RWPE2 (cell line): ENCODE measurements at regions not wholly inside any gene's neighbourhood (a gene's known extent, or its start where the extent isn't known, plus 50 kb on each side); places are given as distances from the start of the nearest gene placed in this dataset.
A peak's percentile ranks its signal among the peaks of the same experiment; 100 is the strongest.

Source experiments
- ATAC-seq: fragments of 200-7000 bp; cut with Tn5 transposase; 3 replicates; pipeline ENCODE4 v1.9.1; 2021; ENCODE audit warnings: low read depth
- DNase-seq: peaks from one replicate; pipeline ENCODE4 v3.0.0-alpha.2; 2020; ENCODE audit warnings: low spot score
- H3K27ac ChIP-seq: fragments of 450-650 bp; 2 replicates; pipeline ENCODE4 v1.5.1; 2017; ENCODE audit warnings: mild to moderate bottlenecking; ENCODE audit not compliant: poor library complexity, severe bottlenecking
- H3K27me3 ChIP-seq: fragments of 250-450 bp; sonication (Bioruptor Pico); 2 replicates; pipeline ENCODE4 v1.5.1; 2021; ENCODE audit warnings: mild to moderate bottlenecking, moderate library complexity; ENCODE audit not compliant: insufficient read depth, poor library complexity, severe bottlenecking
- H3K36me3 ChIP-seq: fragments of 250-450 bp; sonication (Bioruptor Pico); 2 replicates; pipeline ENCODE4 v1.5.1; 2020; ENCODE audit warnings: low read depth, mild to moderate bottlenecking, moderate library complexity
- H3K4me1 ChIP-seq: fragments of 250-450 bp; sonication (Bioruptor Pico); 2 replicates; pipeline ENCODE4 v1.5.1; 2021; ENCODE audit warnings: mild to moderate bottlenecking, moderate library complexity; ENCODE audit not compliant: insufficient read depth, poor library complexity, severe bottlenecking
- H3K4me3 ChIP-seq: fragments of 250-450 bp; sonication (Bioruptor Pico); 2 replicates; pipeline ENCODE4 v1.5.1; 2021; ENCODE audit warnings: mild to moderate bottlenecking, moderate library complexity; ENCODE audit not compliant: severe bottlenecking
- H3K9me3 ChIP-seq: fragments of 250-450 bp; sonication (Bioruptor Pico); 2 replicates; pipeline ENCODE4 v1.5.1; 2021; ENCODE audit warnings: mild to moderate bottlenecking, moderate library complexity; ENCODE audit not compliant: severe bottlenecking
- CTCF ChIP-seq: fragments of 450-650 bp; IDR thresholded peaks from one replicate; pipeline ENCODE4 v1.5.1; 2017; ENCODE audit warnings: mild to moderate bottlenecking, moderate library complexity; ENCODE audit not compliant: poor library complexity, severe bottlenecking

- Histone ChIP-seq H3K4me1 (no peaks in the 10 kb centered on the region), H3K4me3 (no peak overlapping the region), H3K36me3 (no peaks in the 10 kb centered on the region), H3K9me3 (no peaks in the 10 kb centered on the region), H3K27me3 (no peaks in the 10 kb centered on the region), H3K27ac (no peak overlapping the region)
- DNase-seq (no peak), ATAC-seq (no peak)
- TF ChIP-seq CTCF: no peak
These were observed 72.2 kb upstream of the ADPGK start for GRCh38 chr15:72855791-72856190.

GRCh38 chr15:72852273-72852672, 68.7 kb upstream of the ADPGK start:
- DNase-seq (no peak), ATAC-seq (no peak)
- Histone ChIP-seq H3K27ac (no peak overlapping the region), H3K4me1 (no peaks in the 10 kb centered on the region), H3K36me3 (no peaks in the 10 kb centered on the region), H3K9me3 (no peaks in the 10 kb centered on the region), H3K4me3 (no peak overlapping the region), H3K27me3 (no peaks in the 10 kb centered on the region)
- TF ChIP-seq CTCF: no peak

- Histone ChIP-seq H3K27me3 (no peaks in the 10 kb centered on the region), H3K36me3 (no peaks in the 10 kb centered on the region), H3K4me3 (no peak overlapping the region), H3K9me3 (no peaks in the 10 kb centered on the region), H3K27ac (no peak overlapping the region), H3K4me1 (no peaks in the 10 kb centered on the region)
- DNase-seq (peak; percentile 25), ATAC-seq (no peak)
- TF ChIP-seq CTCF: no peak
These were observed 68.0 kb upstream of the ADPGK start for GRCh38 chr15:72851586-72851985.

GRCh38 chr15:72850833-72851232, 67.3 kb upstream of the ADPGK start:
- H3K27ac ChIP-seq: no peak overlapping the region
- H3K36me3 ChIP-seq: no peaks in the 10 kb centered on the region
- ATAC-seq: no peak
- H3K4me1 ChIP-seq: no peaks in the 10 kb centered on the region
- H3K27me3 ChIP-seq: no peaks in the 10 kb centered on the region
- no peaks in the 10 kb centered on the region for H3K9me3 ChIP-seq
- no peak for TF ChIP-seq CTCF
- DNase-seq: peak; percentile 4
- H3K4me3 ChIP-seq: no peak overlapping the region

- no peaks in the 10 kb centered on the region for H3K9me3 ChIP-seq
- H3K27me3 ChIP-seq: peaks cover 2% of the 10 kb centered on the region
- DNase-seq (peak; percentile 7), ATAC-seq (no peak)
- H3K4me1 ChIP-seq: no peaks in the 10 kb centered on the region
- H3K4me3 ChIP-seq: no peak overlapping the region
- H3K36me3 ChIP-seq: no peaks in the 10 kb centered on the region
- H3K27ac ChIP-seq: no peak overlapping the region
- TF ChIP-seq CTCF: no peak
These were observed 64.2 kb upstream of the ADPGK start for GRCh38 chr15:72847806-72848205.
